ENCODE measurements at regions not wholly inside any gene's neighbourhood (a gene's known extent, or its start where the extent isn't known, plus 50 kb on each side); places are given as distances from the start of the nearest gene placed in this dataset.

- Histone ChIP-seq H3K79me2 (ENCODE audit: control insufficient read depth, insufficient read depth, low read length) (no peaks in the 10 kb centered on the region), H3K4me2 (ENCODE audit: insufficient read depth, low read length) (no peak overlapping the region), H3K4me1 (ENCODE audit: control insufficient read depth, extremely low read depth, insufficient read depth, low read length) (no peaks in the 10 kb centered on the region), H3K9me1 (replicated peaks; ENCODE audit: control insufficient read depth, extremely low read depth, insufficient read depth, low read length) (no peaks in the 10 kb centered on the region), H3K36me3 (ENCODE audit: control insufficient read depth in 2 of 2, extremely low read depth in 1 of 2, insufficient read depth in 2 of 2, low read length in 2 of 2) (no peaks in the 10 kb centered on the region), H3K27me3 (ENCODE audit: control insufficient read depth in 2 of 2, insufficient read depth in 2 of 2, low read length in 2 of 2) (no peaks in the 10 kb centered on the region), H3K4me3 (replicated peaks in 1 of 3; ENCODE audit: insufficient read depth in 1 of 3, low read depth in 1 of 3, low read length in 3 of 3) (no peak overlapping the region), H4K20me1 (replicated peaks; ENCODE audit: control insufficient read depth, extremely low read depth, insufficient read depth, low read length) (no peaks in the 10 kb centered on the region), H3K27ac (ENCODE audit: insufficient read depth, low read depth, low read length) (no peak overlapping the region), H2AFZ (ENCODE audit: low read depth, low read length) (no peak overlapping the region), H3K9ac (replicated peaks; ENCODE audit: extremely low read depth, insufficient read depth, low read length) (no peak overlapping the region), H3K9me3 (replicated peaks; ENCODE audit: control insufficient read depth, insufficient read depth, low read length) (no peaks in the 10 kb centered on the region)
- no peak for FAIRE-seq
- ChIA-PET POLR2A (no interaction called here), CTCF (no interaction called here)
- dilution Hi-C loops (cut with MboI; ENCODE audit: extremely low pct_ligation_motif_present, low sequenced_read_pairs) (no loop called here), intact Hi-C loops (cut with micrococcal nuclease) (no loop called here)
- no peak for DNase-seq (ENCODE audit: low read depth, low spot score)
- BruUV-seq (replicated peaks): no TSS peak
- no peak for TF ChIP-seq EZH2 (IDR thresholded peaks at IDR 0.05; ENCODE audit: borderline replicate concordance, low read depth, low read length, severe bottlenecking)
- no peak for TF ChIP-seq GATA2 (IDR thresholded peaks at IDR 0.05; ENCODE audit: insufficient read depth, insufficient read length, low read depth, low read length)
- TF ChIP-seq, protein P1, sequence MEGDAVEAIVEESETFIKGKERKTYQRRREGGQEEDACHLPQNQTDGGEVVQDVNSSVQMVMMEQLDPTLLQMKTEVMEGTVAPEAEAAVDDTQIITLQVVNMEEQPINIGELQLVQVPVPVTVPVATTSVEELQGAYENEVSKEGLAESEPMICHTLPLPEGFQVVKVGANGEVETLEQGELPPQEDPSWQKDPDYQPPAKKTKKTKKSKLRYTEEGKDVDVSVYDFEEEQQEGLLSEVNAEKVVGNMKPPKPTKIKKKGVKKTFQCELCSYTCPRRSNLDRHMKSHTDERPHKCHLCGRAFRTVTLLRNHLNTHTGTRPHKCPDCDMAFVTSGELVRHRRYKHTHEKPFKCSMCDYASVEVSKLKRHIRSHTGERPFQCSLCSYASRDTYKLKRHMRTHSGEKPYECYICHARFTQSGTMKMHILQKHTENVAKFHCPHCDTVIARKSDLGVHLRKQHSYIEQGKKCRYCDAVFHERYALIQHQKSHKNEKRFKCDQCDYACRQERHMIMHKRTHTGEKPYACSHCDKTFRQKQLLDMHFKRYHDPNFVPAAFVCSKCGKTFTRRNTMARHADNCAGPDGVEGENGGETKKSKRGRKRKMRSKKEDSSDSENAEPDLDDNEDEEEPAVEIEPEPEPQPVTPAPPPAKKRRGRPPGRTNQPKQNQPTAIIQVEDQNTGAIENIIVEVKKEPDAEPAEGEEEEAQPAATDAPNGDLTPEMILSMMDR (IDR thresholded peaks at IDR 0.05; ENCODE audit: extremely low read depth in 1 of 2, insufficient read depth in 1 of 2, low read depth in 1 of 2, low read length in 2 of 2): no peak
- TF ChIP-seq MYC (IDR thresholded peaks at IDR 0.05; ENCODE audit: low read depth, low read length): no peak
Observed at GRCh38 chr6:103215847-103216246, 1643.9 kb downstream of the HACE1 start.

DNA sequence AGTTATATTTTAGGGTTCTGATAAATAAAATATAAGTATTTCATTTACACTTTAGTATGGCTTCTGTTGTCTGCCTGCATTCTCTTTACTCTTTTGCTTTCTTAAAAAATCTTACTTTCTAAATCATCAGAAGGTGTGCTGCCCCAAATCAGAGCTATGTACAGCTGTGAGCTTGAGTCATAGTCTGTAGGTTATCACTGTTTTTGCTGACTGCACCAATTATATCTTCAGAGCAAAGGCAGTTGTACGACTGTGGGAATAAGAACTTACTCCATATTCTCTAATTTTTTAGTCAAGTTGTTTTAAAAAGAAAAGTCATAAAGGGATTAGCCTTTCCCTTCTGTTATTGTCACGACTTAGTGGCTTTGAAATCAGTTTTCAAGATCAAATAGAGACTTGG, 1649.0 kb downstream of the HACE1 start:
- dilution Hi-C loops (cut with MboI; ENCODE audit: extremely low pct_ligation_motif_present, low sequenced_read_pairs): no loop called here
- no TSS peak for BruUV-seq (replicated peaks)
- no peak overlapping the region for H3K9ac ChIP-seq (replicated peaks; ENCODE audit: extremely low read depth, insufficient read depth, low read length)
- no peaks in the 10 kb centered on the region for H3K36me3 ChIP-seq (ENCODE audit: control insufficient read depth in 2 of 2, extremely low read depth in 1 of 2, insufficient read depth in 2 of 2, low read length in 2 of 2)
- intact Hi-C loops (cut with micrococcal nuclease): no loop called here
- TF ChIP-seq, protein P1 (IDR thresholded peaks at IDR 0.05; ENCODE audit: extremely low read depth in 1 of 2, insufficient read depth in 1 of 2, low read depth in 1 of 2, low read length in 2 of 2): no peak
- no peak for TF ChIP-seq POLR2AphosphoS5 (IDR thresholded peaks at IDR 0.05; ENCODE audit: insufficient read depth, low read depth, low read length)
- TF ChIP-seq JUN (IDR thresholded peaks at IDR 0.05; ENCODE audit: borderline replicate concordance, insufficient read depth, insufficient read length, low read depth): no peak
- no peak for TF ChIP-seq GATA2 (IDR thresholded peaks at IDR 0.05; ENCODE audit: insufficient read depth, insufficient read length, low read depth, low read length)
- TF ChIP-seq EZH2 (IDR thresholded peaks at IDR 0.05; ENCODE audit: borderline replicate concordance, low read depth, low read length, severe bottlenecking): no peak
- TF ChIP-seq, protein P2, sequence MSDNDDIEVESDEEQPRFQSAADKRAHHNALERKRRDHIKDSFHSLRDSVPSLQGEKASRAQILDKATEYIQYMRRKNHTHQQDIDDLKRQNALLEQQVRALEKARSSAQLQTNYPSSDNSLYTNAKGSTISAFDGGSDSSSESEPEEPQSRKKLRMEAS (IDR thresholded peaks at IDR 0.05; ENCODE audit: insufficient read depth, insufficient read length): no peak
- TF ChIP-seq FOS (IDR thresholded peaks at IDR 0.05; ENCODE audit: borderline replicate concordance, insufficient read depth, low read length): no peak
- no peak for TF ChIP-seq MYC (IDR thresholded peaks at IDR 0.05; ENCODE audit: low read depth, low read length)
- no peak for TF ChIP-seq POLR2A (IDR thresholded peaks at IDR 0.05; ENCODE audit: low read depth, low read length)
- H2AFZ ChIP-seq (ENCODE audit: low read depth, low read length): no peak overlapping the region
- ChIA-PET POLR2A (no interaction called here), CTCF (no interaction called here)
- H3K4me1 ChIP-seq (ENCODE audit: control insufficient read depth, extremely low read depth, insufficient read depth, low read length): no peaks in the 10 kb centered on the region
- no peaks in the 10 kb centered on the region for H3K27me3 ChIP-seq (ENCODE audit: control insufficient read depth in 2 of 2, insufficient read depth in 2 of 2, low read length in 2 of 2)
- H3K4me2 ChIP-seq (ENCODE audit: insufficient read depth, low read length): no peak overlapping the region
- H3K27ac ChIP-seq (ENCODE audit: insufficient read depth, low read depth, low read length): no peak overlapping the region
- FAIRE-seq (no peak), DNase-seq (ENCODE audit: low read depth, low spot score) (no peak)
- H3K9me3 ChIP-seq (replicated peaks; ENCODE audit: control insufficient read depth, insufficient read depth, low read length): no peaks in the 10 kb centered on the region
- no peaks in the 10 kb centered on the region for H3K79me2 ChIP-seq (ENCODE audit: control insufficient read depth, insufficient read depth, low read length)
- H3K9me1 ChIP-seq (replicated peaks; ENCODE audit: control insufficient read depth, extremely low read depth, insufficient read depth, low read length): no peaks in the 10 kb centered on the region
- no peak overlapping the region for H3K4me3 ChIP-seq (replicated peaks in 1 of 3; ENCODE audit: insufficient read depth in 1 of 3, low read depth in 1 of 3, low read length in 3 of 3)
- no peaks in the 10 kb centered on the region for H4K20me1 ChIP-seq (replicated peaks; ENCODE audit: control insufficient read depth, extremely low read depth, insufficient read depth, low read length)

All from endothelial cell of umbilical vein (primary cell).